OCI-LY1 (cell line): ENCODE measurements at regions not wholly inside any gene's neighbourhood (a gene's known extent, or its start where the extent isn't known, plus 50 kb on each side); places are given as distances from the start of the nearest gene placed in this dataset.

Source experiments
- H2AFZ ChIP-seq: fragments of 200-600 bp; sonication (generic), shearing (Covaris generic); 2 replicates; pipeline ENCODE4 v1.6.0; 2014; ENCODE audit warnings: antibody characterized with exemption, mild to moderate bottlenecking, low read length
- H3F3A ChIP-seq: fragments of 200-600 bp; sonication (generic), shearing (Covaris generic); 2 replicates; pipeline ENCODE4 v1.6.0; 2014; ENCODE audit warnings: mild to moderate bottlenecking, antibody characterized with exemption, low read length, moderate library complexity; ENCODE audit not compliant: insufficient read depth
- H3K27ac ChIP-seq: fragments of 200-600 bp; sonication (generic); 2 replicates; pipeline ENCODE4 v1.5.1; 2014; ENCODE audit warnings: low read length, mixed run types, mild to moderate bottlenecking, low read depth; ENCODE audit not compliant: poor library complexity, severe bottlenecking
- H3K27me3 ChIP-seq: fragments of 200-600 bp; sonication (generic); 2 replicates; pipeline ENCODE4 v1.6.0; 2014; ENCODE audit warnings: antibody characterized with exemption, mild to moderate bottlenecking, low read length, moderate library complexity; ENCODE audit not compliant: insufficient read depth
- H3K36me3 ChIP-seq: fragments of 200-600 bp; sonication (generic); 2 replicates; pipeline ENCODE4 v1.6.1; 2014; ENCODE audit warnings: mild to moderate bottlenecking, antibody characterized with exemption, low read length, moderate library complexity, mixed read lengths; ENCODE audit not compliant: insufficient read depth
- H3K4me1 ChIP-seq: fragments of 200-600 bp; sonication (generic); 2 replicates; pipeline ENCODE4 v1.5.1; 2014; ENCODE audit warnings: mild to moderate bottlenecking, low read length, moderate library complexity; ENCODE audit not compliant: insufficient read depth, severe bottlenecking
- H3K4me2 ChIP-seq: fragments of 200-600 bp; sonication (generic), shearing (Covaris generic); 2 replicates; pipeline ENCODE4 v1.6.1; 2014; ENCODE audit warnings: low read length
- H3K4me3 ChIP-seq: fragments of 200-600 bp; sonication (generic); 2 replicates; pipeline ENCODE4 v1.5.1; 2014; ENCODE audit warnings: low read length, low read depth, mild to moderate bottlenecking, mixed read lengths; ENCODE audit not compliant: poor library complexity, severe bottlenecking
- H3K79me2 ChIP-seq: fragments of 200-600 bp; shearing (Covaris generic); 2 replicates; pipeline ENCODE4 v1.6.1; 2016; ENCODE audit warnings: mixed run types, low read length, mixed read lengths; ENCODE audit not compliant: insufficient read depth
- H3K9ac ChIP-seq: fragments of 200-600 bp; sonication (generic), shearing (Covaris generic); 2 replicates; pipeline ENCODE4 v1.6.1; 2014; ENCODE audit warnings: mild to moderate bottlenecking, low read length, mixed read lengths
- H3K9me2 ChIP-seq: fragments of 200-600 bp; sonication (generic), shearing (Covaris generic); 2 replicates; pipeline ENCODE4 v1.6.1; 2014; ENCODE audit warnings: low read depth, mild to moderate bottlenecking, low read length, mixed read lengths
- H3K9me3 ChIP-seq: fragments of 200-600 bp; shearing (Covaris generic); 2 replicates; pipeline ENCODE4 v1.6.1; 2014; ENCODE audit warnings: low read length, mixed read lengths
- H4K20me1 ChIP-seq: fragments of 200-600 bp; sonication (generic), shearing (Covaris generic); 2 replicates; pipeline ENCODE4 v1.6.0; 2016; ENCODE audit warnings: mild to moderate bottlenecking, low read length; ENCODE audit not compliant: insufficient read depth
- EZH2 ChIP-seq: fragments of 200-600 bp; sonication (generic), shearing (Covaris generic); IDR thresholded peaks from 2 replicates; pipeline ENCODE4 v1.8.0; 2017; ENCODE audit warnings: borderline replicate concordance, mixed run types, mild to moderate bottlenecking, antibody characterized with exemption, low read length, moderate library complexity, mixed read lengths
- TF ChIP-seq, protein P1 (sequence below): fragments of 200-600 bp; sonication (generic), shearing (Covaris generic); IDR thresholded peaks from 2 replicates; pipeline ENCODE4 v1.5.1; 2017; ENCODE audit warnings: mild to moderate bottlenecking, antibody characterized with exemption, low read length, moderate library complexity, mixed read lengths

DNA sequence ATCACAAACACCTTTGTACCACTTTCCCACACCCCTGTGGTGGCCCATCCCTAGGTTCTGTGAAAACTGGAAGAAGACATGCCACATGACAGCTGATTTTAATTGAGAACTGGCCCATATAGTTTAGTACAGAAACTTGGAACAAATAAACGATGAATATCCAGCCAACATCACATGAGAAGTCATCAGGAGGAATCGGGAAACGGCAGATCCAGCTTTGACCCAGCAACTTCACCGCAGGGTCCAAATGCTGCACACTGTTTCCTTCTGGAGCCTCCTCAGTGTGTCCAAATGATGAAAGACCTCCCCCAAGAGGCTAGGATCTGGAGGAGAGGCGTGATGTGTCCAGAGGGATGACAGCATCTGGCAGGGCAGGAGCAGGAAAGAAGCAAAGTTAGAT, 75.5 kb downstream of the COPS8 start:
- no peaks in the 10 kb centered on the region for H3K4me1 ChIP-seq
- no peak overlapping the region for H3K27ac ChIP-seq

DNA sequence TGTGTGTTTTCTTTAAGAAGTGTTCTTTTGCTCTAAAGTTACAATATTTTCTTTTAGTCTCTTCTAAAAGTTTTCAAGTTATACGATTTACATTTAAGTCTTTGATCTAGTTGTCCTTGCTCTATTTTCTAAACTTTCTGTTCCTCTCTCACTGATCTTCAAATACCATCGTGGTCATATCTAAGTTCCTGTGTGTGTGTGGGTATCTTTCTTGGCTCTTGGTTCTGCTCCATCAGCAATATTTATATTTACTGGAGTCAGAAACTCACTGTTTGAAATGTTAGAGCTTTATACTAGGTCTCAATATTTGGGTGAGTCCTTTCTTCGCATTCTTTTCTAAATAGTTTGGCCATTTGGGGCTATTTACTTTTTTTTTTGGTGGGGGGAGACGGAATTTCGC, 77.3 kb downstream of the COPS8 start:
- Histone ChIP-seq H3K27ac (no peak overlapping the region), H3K4me1 (no peaks in the 10 kb centered on the region), H3K4me3 (no peak overlapping the region), H3K9me3 (no peaks in the 10 kb centered on the region), H3K27me3 (no peaks in the 10 kb centered on the region), H3K36me3 (no peaks in the 10 kb centered on the region), H3F3A (no peaks in the 10 kb centered on the region; the same call in 1 of the 2 replicates), H3K79me2 (no peaks in the 10 kb centered on the region), H3K9me2 (no peaks in the 10 kb centered on the region), H3K9ac (no peak overlapping the region), H2AFZ (no peak overlapping the region), H4K20me1 (no peaks in the 10 kb centered on the region), H3K4me2 (no peak overlapping the region)
- TF ChIP-seq EZH2: no peak
- TF ChIP-seq, protein P1, sequence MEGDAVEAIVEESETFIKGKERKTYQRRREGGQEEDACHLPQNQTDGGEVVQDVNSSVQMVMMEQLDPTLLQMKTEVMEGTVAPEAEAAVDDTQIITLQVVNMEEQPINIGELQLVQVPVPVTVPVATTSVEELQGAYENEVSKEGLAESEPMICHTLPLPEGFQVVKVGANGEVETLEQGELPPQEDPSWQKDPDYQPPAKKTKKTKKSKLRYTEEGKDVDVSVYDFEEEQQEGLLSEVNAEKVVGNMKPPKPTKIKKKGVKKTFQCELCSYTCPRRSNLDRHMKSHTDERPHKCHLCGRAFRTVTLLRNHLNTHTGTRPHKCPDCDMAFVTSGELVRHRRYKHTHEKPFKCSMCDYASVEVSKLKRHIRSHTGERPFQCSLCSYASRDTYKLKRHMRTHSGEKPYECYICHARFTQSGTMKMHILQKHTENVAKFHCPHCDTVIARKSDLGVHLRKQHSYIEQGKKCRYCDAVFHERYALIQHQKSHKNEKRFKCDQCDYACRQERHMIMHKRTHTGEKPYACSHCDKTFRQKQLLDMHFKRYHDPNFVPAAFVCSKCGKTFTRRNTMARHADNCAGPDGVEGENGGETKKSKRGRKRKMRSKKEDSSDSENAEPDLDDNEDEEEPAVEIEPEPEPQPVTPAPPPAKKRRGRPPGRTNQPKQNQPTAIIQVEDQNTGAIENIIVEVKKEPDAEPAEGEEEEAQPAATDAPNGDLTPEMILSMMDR: no peak

More for the DNA sequence above, 75.5 kb downstream of the COPS8 start:
- Histone ChIP-seq H3F3A (no peaks in the 10 kb centered on the region; the same call in 1 of the 2 replicates), H3K79me2 (no peaks in the 10 kb centered on the region), H3K9me3 (no peaks in the 10 kb centered on the region), H3K9me2 (no peaks in the 10 kb centered on the region), H3K9ac (no peak overlapping the region), H3K4me2 (no peak overlapping the region), H3K27me3 (no peaks in the 10 kb centered on the region), H3K4me3 (no peak overlapping the region), H3K36me3 (no peaks in the 10 kb centered on the region), H2AFZ (no peak overlapping the region), H4K20me1 (no peaks in the 10 kb centered on the region)
- TF ChIP-seq, protein P1: no peak
- no peak for TF ChIP-seq EZH2

DNA sequence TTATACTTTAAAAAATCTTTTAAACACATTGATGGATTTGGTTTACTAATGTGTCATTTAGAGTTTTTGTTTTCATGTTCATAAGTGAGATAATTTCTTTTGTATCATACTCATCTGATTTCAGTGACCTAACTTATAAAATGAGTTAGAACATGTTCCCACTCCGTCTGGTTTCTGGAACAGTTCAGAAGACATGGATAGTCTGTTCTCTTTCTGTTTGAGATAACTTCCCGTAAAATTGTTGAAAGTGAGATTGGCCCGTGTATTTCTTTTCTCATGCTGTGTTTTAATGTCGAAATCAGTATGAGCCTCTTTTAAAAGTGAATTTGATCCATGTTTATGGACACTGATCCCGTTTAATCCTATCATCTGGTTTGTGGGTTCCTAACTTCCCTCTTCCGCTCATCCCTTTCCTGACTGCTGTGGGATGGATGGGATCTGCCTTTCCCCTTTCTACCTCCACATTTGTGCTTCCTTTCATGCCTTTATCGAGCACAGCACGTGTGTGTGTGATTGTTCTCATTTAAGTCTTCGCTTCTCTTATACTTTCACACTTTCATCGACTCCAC, 78.9 kb downstream of the COPS8 start:
- TF ChIP-seq, protein P1: no peak
- no peak for TF ChIP-seq EZH2
- Histone ChIP-seq H3K4me2 (no peak overlapping the region), H4K20me1 (no peaks in the 10 kb centered on the region), H3K27me3 (no peaks in the 10 kb centered on the region), H3K9me2 (no peaks in the 10 kb centered on the region), H3K9me3 (no peaks in the 10 kb centered on the region), H3K79me2 (no peaks in the 10 kb centered on the region), H2AFZ (no peak overlapping the region), H3K4me1 (no peaks in the 10 kb centered on the region), H3K27ac (no peak overlapping the region), H3K4me3 (no peak overlapping the region), H3F3A (no peaks in the 10 kb centered on the region; the same call in 1 of the 2 replicates), H3K36me3 (no peaks in the 10 kb centered on the region), H3K9ac (no peak overlapping the region)
